HG02610 (cell line): ENCODE measurements at regions not wholly inside any gene's neighbourhood (a gene's known extent, or its start where the extent isn't known, plus 50 kb on each side); places are given as distances from the start of the nearest gene placed in this dataset.

Experiments used
- ATAC-seq: cut with Tn5 transposase; IDR thresholded peaks from one replicate; pipeline ENCODE4 v1.9.1; 2021; ENCODE audit warnings: mild to moderate bottlenecking, moderate library complexity; ENCODE audit not compliant: unreplicated experiment

DNA sequence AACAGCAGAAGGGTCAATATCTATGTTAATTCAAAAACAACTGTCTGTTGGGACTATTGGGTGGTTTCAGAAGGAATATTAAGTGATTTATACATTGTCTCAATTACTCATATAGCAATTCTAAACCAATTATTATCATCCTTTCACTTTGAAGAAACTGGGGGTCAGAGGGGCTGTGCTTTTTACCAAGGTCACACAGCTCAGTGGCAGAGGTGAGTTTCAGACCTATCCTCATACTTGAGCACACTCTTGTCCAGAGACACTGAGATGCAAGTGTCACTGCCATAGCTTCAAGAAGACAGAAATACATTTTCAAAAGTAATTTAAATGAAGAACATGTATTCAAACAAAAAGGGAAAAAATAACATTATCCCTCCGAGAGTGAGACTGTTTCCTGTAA, 195.3 kb downstream of the ARL4A start:
- ATAC-seq: no peak

- no peak for ATAC-seq
These were observed 196.6 kb downstream of the ARL4A start for GRCh38 chr7:12884033-12884432.

DNA sequence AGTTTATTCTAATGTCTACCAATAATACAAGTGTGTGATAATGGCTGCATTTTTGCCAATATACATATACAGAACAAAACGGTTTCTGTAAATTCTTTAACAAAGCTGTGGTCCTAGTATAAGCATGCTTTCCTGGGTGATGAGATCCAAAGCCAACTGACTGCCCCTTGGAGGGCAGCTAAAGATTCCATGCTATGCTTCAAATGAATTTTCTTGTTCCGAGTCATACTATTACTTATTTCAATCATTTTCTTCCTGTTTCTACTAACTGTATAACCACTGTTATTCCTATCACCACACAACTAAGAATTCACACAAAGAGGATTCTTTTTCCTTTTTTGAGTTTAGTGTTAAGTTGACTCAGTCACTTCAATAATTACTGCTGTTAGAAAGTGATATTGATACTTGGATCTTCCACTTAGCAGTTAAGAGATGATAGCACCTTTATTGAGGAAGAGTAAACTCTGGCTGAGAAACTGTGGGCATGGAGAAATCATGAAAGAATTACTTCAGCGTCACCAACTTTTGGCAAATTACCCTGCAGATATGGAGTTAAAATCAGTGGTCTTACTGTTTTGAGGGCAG, 197.5 kb downstream of the ARL4A start:
- no peak for ATAC-seq

DNA sequence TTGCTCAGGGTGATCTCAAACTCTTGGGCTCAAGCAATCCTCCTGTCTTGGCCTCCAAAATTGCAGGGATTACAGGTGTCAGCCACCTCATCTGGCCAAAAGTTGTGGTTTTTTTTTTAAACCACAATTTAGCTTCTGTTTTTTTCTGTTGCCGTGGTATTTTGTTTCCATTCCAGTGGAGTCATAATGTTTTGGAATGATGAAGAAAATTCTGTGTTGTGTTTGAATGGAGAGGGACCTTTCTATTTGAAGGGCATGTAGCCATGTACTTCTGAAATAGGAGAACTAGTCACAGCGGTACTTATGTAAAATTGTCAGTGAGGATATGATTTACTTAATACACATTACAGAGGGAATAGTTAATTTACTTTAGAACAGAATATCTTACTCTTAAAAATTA, 201.3 kb downstream of the ARL4A start:
- no peak for ATAC-seq

DNA sequence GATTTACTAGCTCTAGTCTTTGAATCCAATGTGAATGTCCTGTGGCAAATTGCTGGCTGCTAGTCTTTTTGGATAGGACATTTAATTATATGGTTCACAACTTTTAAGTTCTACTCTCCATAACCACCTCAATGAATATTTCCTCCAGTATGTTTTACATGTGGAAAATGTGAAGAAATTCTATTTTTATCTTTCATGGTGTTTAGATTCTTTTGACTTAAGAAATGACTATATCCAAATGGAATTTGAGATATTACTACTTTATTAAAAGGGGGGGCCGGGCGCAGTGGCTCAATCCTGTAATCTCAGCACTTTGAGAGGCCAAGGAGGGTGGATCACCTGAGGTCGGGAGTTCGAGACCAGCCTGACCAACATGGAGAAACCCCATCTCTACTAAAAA, 202.0 kb downstream of the ARL4A start:
- no peak for ATAC-seq

DNA sequence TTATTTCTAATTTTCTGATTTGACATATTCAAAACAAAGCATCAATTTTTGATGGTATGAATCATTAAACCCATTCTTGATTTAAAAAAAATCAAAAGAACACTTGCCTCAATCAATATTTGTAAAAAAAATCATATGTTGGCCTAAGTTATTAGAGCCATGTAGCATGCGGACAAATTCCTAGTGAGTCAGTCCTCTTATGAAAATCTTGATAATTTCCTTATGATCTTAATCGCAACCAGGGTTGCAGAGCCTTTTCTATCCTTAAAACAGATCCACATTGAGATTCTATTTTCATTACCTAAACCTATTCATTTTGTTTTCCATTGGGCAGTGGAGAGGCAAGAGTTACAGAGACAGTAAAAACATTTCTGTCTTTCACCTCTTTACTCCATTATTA, 203.2 kb downstream of the ARL4A start:
- no peak for ATAC-seq

GRCh38 chr7:12893292-12893691, 205.9 kb downstream of the ARL4A start:
- ATAC-seq: no peak

DNA sequence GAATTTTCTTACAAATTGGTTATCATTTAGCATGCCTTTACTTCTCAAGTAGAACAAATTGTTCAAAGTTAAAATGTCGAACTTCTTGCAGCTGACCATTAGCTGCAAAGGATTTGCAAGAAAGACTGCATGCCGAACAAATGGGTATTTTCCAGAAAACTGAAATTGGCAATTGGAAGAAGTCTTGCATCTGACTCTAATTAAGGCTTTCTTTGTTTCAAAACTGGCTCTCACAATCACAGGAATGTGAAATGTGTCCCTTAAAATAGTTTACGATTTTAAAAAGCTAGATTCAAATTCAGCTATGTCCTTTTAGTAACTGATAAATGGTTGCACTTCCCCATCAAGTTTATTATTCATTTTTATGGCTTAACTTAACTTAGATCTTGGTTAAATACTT, 207.9 kb downstream of the ARL4A start:
- no peak for ATAC-seq

DNA sequence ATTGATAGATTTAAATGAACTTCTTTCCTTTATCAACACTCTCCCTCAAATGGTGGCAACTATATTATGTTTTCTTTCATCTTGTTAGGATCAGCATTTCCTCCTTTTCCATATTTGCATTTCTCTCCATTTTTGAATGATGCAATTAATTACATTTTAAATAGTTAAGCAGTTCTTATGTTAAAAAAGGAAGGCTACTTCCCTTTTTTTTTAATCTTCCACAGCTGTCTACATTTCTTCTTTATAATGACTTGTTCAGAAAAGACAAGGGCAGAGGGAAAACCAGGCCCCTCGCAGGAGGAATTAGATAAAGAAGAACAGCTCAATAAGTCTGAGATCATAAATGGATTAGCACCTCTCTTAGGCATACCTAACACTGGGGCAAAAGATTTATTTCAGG, 208.9 kb downstream of the ARL4A start:
- ATAC-seq: no peak

GRCh38 chr7:12898004-12898403, 210.6 kb downstream of the ARL4A start:
- ATAC-seq: no peak

DNA sequence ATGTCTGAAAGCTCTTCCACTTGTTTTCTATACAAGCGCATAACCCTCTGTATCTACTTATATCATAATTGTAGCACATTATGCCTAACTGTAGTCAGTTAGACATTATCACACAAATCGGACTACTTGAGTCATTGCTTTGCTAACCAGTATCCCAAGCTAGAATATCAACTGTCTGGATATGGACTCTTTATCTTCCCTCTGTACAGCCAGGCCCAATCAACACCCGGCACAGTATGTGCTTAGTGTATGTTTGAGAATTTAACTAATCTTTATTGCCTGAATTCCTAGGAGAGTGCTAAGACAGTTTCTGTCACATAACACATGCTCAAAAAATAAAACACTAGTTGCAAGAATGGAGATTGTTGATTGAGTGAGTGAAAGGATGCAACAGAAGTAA, 211.2 kb downstream of the ARL4A start:
- ATAC-seq: no peak

- ATAC-seq: no peak
These were observed 218.2 kb downstream of the ARL4A start for GRCh38 chr7:12905671-12906070.

DNA sequence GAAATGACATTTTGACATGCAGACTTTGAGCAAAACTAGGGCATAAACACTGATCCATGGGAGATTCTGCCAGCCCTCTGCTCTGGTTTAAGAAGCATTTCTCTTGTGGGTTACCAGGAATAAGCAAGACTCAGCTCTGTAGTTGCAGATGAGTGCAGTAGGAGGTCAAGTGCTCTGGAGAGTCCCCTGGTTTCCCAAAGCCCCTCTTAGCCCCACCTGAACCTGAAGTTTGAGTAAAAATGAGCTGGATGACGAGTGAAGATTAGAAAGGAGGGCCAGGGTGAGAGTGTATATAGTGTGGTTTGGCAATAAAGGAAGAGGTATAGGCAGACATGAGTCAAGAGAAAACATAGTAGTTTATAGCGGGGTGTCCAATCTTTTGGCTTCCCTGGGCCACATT, 220.3 kb downstream of the ARL4A start:
- peak; percentile 58 for ATAC-seq

DNA sequence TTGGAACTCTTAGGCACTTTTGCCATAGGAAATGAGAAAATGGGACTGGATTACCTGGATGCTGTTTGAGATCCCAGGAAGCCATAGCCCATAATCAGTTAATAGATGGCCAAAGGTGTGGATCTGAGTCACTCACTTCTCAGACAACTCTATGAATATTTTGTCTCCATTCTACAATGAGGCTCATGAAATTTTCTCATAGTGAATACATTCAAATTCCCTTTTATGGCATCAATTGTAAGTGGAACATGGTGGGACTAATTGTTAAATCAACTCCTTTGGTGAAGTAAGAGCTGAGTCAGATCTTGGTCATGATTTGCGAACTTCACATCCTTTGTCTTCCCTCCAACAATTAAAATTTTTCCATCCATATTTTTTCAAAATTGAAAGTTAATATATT, 222.1 kb downstream of the ARL4A start:
- ATAC-seq: no peak

- no peak for ATAC-seq
These were observed 223.6 kb downstream of the ARL4A start for GRCh38 chr7:12911053-12911452.

- no peak for ATAC-seq
These were observed 225.6 kb downstream of the ARL4A start for GRCh38 chr7:12913002-12913401.

GRCh38 chr7:12917801-12918200, 230.4 kb downstream of the ARL4A start:
- ATAC-seq: no peak

GRCh38 chr7:12921751-12922345, 234.4 kb downstream of the ARL4A start:
- no peak for ATAC-seq

- ATAC-seq: no peak
These were observed 236.5 kb downstream of the ARL4A start for GRCh38 chr7:12923971-12924370.

DNA sequence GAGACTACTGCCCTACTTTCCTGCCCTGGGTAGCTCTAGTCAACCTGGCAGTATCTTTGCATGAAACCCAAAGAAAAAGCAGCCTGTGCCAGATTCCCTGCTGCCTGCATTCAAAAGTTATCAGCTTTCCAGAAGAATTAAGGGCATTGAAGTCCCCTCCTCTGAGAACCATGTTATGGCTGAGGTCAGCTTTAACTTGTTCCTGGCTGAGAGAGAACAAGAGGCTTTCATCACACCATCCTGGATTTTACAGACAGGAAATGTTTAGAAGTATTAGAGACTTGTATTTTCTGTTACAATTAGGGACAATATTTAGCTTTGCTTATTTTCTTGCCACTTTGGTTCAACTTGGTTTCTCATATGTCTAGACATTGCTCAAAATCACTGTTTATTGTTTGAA, 238.8 kb downstream of the ARL4A start:
- no peak for ATAC-seq

GRCh38 chr7:12927635-12928434, 240.4 kb downstream of the ARL4A start:
- ATAC-seq: no peak

DNA sequence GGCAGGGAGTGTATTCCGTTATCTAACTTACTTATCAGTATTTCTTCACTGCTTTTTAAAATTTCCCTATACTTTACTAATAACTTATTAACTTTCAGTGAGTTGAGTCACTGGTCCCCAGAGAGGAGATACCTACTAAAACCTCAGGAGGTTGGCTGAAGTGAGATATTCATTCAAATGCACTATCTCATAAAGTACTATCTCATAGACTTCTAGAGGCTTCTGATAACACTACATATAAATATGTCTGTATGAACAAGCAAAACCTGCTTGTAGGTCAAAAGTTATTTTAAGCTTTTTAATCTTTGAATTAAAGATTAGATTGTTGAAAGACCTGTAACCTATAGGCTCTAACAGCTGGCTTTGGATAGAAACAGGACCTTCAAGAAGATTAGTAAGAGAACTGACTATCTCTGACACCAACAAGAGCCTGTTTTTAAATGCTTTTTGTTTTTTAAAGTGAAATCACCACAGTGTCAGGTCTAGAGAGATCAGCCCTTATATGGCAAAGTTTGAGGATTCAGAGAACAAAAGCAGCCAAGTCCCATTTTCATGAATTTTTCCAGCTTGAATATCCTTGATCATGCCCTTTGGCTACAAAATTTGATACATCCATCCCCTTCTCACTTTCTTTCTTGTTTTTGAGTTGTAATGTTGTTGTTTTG, 242.2 kb downstream of the ARL4A start:
- ATAC-seq: no peak
